BE2C (cell line): ENCODE measurements at regions not wholly inside any gene's neighbourhood (a gene's known extent, or its start where the extent isn't known, plus 50 kb on each side); places are given as distances from the start of the nearest gene placed in this dataset.

Source experiments
- DNase-seq: peaks from one replicate; pipeline ENCODE4 v3.0.0-alpha.2; 2020
- H3K27me3 ChIP-seq: fragments of 250-450 bp; sonication (Bioruptor Pico); 2 replicates; pipeline ENCODE4 v1.5.1; 2020; ENCODE audit warnings: mild to moderate bottlenecking
- H3K36me3 ChIP-seq: fragments of 250-450 bp; sonication (Bioruptor Pico); 2 replicates; pipeline ENCODE4 v1.5.1; 2020; ENCODE audit warnings: mild to moderate bottlenecking
- H3K4me1 ChIP-seq: fragments of 250-450 bp; sonication (Bioruptor Pico); 2 replicates; pipeline ENCODE4 v1.5.1; 2020
- H3K4me3 ChIP-seq: 2 replicates; pipeline ENCODE4 v1.5.1; 2011; ENCODE audit warnings: low read depth, low read length
- H3K9me3 ChIP-seq: fragments of 250-450 bp; sonication (Bioruptor Pico); 2 replicates; pipeline ENCODE4 v1.5.1; 2020
- TF ChIP-seq, protein P1 (sequence below): IDR thresholded peaks from 2 replicates; pipeline ENCODE4 v1.5.1; 2012; ENCODE audit warnings: mild to moderate bottlenecking, low read depth, low read length

- H3K9me3 ChIP-seq: no peaks in the 10 kb centered on the region; the same call in 1 of the 2 replicates
- H3K4me3 ChIP-seq: no peak overlapping the region
- H3K27me3 ChIP-seq: no peaks in the 10 kb centered on the region
- no peaks in the 10 kb centered on the region for H3K36me3 ChIP-seq
- TF ChIP-seq, protein P1, sequence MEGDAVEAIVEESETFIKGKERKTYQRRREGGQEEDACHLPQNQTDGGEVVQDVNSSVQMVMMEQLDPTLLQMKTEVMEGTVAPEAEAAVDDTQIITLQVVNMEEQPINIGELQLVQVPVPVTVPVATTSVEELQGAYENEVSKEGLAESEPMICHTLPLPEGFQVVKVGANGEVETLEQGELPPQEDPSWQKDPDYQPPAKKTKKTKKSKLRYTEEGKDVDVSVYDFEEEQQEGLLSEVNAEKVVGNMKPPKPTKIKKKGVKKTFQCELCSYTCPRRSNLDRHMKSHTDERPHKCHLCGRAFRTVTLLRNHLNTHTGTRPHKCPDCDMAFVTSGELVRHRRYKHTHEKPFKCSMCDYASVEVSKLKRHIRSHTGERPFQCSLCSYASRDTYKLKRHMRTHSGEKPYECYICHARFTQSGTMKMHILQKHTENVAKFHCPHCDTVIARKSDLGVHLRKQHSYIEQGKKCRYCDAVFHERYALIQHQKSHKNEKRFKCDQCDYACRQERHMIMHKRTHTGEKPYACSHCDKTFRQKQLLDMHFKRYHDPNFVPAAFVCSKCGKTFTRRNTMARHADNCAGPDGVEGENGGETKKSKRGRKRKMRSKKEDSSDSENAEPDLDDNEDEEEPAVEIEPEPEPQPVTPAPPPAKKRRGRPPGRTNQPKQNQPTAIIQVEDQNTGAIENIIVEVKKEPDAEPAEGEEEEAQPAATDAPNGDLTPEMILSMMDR: no peak
- DNase-seq: no peak
- no peaks in the 10 kb centered on the region for H3K4me1 ChIP-seq
These were observed 91.0 kb upstream of the NPTX2 start for GRCh38 chr7:98526059-98526458.

DNA sequence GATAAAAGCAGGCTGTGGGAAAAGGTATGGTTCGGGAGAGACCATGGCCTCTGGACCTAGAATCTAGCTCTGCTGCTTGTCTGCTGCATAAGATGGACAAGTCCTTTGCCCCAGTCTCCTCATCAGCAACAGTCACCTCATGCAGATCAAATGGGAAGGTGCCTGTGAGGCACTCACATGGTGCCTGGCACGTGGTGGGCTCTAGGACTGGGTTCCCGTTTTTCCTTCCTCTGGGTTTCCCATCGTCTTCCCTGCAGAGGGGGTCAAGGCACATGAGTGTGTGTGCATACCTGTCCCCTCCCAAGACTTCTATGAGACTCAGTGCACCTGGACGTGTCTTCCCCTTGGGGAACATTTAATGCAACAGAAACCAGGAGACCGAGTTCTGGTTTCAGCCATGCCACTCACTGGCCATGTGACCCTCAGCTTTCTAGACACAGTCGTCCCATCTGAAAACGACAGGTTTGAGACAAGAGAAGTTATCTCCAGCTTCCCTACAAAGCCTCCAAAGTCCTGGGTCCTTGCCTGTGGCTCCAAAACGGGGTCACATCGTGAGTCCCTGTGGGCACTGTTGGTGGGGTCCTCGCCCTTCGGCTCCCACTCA, 95.9 kb upstream of the NPTX2 start:
- TF ChIP-seq, protein P1: no peak
- Histone ChIP-seq H3K36me3 (no peaks in the 10 kb centered on the region), H3K4me1 (no peaks in the 10 kb centered on the region), H3K9me3 (no peaks in the 10 kb centered on the region; the same call in 1 of the 2 replicates), H3K4me3 (no peak overlapping the region), H3K27me3 (no peaks in the 10 kb centered on the region)
- DNase-seq: no peak

DNA sequence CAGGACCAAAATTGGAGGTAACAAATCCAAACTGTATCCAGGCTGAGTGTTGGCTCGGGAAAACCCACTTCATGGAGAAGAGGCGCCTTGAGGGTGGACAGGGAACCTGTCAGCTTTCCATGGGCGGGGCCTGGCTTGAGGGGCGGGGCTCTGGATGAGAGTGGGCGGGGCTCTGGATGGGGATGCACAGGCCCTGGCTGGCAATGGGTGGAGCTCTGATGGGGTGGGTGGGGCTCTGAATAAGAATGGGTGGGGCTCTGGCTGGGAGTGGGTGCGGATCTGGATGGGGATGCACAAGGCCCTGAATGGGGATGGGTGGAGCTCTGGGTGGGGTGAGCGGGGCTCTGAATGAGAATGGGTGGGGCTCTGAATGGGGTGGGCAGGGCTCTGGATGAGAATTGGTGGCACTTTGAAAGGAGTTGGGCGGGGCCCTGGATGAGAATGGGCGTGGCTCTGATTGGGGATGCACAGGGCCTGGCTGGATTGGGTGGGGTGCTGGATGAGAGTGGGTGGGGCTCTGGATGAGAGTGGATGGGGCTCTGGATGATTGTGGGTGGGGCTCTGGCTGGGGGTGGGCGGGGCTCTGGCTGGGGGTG, 96.6 kb upstream of the NPTX2 start:
- no peaks in the 10 kb centered on the region for H3K36me3 ChIP-seq
- H3K4me1 ChIP-seq: no peaks in the 10 kb centered on the region
- DNase-seq: peak; percentile 35
- no peaks in the 10 kb centered on the region; the same call in 1 of the 2 replicates for H3K9me3 ChIP-seq
- no peak overlapping the region for H3K4me3 ChIP-seq
- TF ChIP-seq, protein P1: no peak
- no peaks in the 10 kb centered on the region for H3K27me3 ChIP-seq

DNA sequence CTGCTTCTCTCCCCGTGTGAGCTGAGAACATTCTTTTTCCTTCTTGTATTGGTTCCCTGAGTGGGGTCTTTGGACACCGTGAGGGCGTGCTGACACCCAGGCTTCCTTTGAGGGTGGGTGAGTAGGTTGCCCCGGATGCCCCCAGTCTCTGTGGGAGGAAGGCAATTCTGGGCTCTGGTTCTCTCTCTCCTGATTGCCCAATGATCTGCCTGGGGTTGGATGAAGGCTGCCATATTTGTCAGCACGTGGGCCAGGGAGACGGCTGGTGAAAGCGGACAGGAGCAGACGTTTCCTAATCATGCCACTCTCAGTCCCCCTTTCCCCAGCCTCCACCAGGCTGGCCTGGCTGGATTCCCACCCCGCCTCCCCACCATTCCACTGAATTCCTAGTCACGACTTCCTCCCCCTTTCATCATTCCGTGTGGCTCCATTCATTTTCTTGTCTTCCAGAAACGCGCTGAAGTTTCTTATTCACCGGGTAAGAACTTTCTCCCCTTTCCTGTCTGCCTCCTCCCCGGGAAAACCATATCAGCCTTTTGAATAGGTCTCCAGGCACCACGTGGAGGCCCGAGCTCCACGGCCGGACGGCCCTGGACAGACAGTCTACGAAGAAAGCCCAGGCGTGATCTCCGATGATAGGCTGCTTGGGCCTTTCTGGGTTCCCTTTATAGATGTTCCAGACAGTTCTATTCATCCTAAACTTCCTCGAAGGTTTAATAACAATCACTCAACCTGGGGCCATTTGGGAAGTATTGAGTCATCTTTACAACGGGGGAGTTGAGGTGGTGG, 98.7 kb upstream of the NPTX2 start:
- Histone ChIP-seq H3K9me3 (no peaks in the 10 kb centered on the region; the same call in 1 of the 2 replicates), H3K27me3 (no peaks in the 10 kb centered on the region), H3K4me3 (no peak overlapping the region), H3K4me1 (no peaks in the 10 kb centered on the region), H3K36me3 (no peaks in the 10 kb centered on the region)
- TF ChIP-seq, protein P1: no peak
- no peak for DNase-seq

GRCh38 chr7:98515201-98515600, 101.9 kb upstream of the NPTX2 start:
- Histone ChIP-seq H3K4me3 (no peak overlapping the region), H3K27me3 (no peaks in the 10 kb centered on the region), H3K4me1 (no peaks in the 10 kb centered on the region), H3K9me3 (no peaks in the 10 kb centered on the region; the same call in 1 of the 2 replicates), H3K36me3 (no peaks in the 10 kb centered on the region)
- DNase-seq: no peak
- TF ChIP-seq, protein P1: no peak
